Activated CD4-positive, alpha-beta T cell treated with anti-CD3 and anti-CD28 coated beads, Interleukin-2, Interleukin-4, amounts not matched to agents 100 ng/mL and 50 ng/mL, durations not matched to agents 16 hours and 8 hours (primary cell): ENCODE measurements at regions not wholly inside any gene's neighbourhood (a gene's known extent, or its start where the extent isn't known, plus 50 kb on each side); places are given as distances from the start of the nearest gene placed in this dataset.

Experiments used
- DNase-seq: peaks from one replicate; pipeline ENCODE4 v3.0.0-alpha.2; 2020; ENCODE audit warnings: low spot score

DNA sequence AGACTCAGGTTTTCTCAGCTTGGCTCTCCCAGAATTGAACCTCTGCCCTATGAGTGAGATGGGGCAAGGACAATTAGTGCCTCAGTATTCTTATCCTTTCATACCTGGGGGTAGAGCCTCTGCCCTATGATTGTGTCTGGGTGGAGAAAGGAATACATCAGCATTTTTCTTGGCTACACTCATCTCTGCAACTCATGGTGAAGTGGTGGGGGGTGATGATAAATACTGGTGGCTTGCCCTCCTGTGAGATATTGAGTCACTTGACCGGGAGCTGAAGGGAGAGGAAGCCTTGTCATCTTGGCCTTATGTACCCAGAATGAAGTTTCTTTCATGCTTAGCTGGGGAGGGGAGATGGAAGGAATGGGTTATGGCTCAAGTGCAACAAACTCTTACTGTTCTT lies 71.3 kb upstream of the ENOX2 start:
- DNase-seq: no peak

DNA sequence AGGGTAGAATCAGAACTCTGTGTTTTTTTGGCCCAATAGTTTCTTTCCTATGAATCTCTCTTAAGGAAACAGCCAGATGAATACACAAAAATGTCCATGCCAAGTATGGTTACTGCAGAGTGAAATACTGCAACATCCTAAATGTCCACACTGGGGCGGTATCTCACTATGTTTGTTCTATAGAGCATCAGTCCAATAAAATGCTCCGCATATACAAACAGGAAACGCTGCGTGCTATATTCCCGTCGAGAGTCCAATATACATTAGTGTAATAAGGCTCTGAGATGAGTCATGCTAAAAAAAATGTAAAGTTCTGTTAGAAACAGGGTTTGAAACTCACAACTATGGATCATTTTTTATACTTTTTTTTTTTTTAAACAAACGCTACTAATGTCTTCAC lies 72.9 kb upstream of the ENOX2 start:
- DNase-seq: peak; percentile 42

DNA sequence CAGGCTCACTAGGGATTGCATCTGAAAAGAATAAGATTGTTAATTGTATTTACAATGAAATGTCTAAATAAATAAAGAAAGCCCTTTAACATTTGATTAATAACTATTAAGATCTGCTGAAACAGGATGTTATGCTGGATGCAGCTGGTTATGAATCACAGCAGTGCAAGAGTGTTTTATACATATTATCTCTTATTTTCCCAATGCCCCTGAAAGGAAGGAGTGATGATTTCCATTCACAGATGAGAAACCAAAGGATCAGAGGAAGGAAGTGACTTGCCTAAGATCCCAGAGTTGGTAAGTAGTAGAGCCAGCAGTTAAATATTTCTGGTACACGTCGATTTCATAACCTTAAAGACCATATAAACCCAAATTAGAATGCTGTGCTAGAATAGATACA lies 76.3 kb upstream of the ARHGAP36 start:
- DNase-seq: no peak

DNA sequence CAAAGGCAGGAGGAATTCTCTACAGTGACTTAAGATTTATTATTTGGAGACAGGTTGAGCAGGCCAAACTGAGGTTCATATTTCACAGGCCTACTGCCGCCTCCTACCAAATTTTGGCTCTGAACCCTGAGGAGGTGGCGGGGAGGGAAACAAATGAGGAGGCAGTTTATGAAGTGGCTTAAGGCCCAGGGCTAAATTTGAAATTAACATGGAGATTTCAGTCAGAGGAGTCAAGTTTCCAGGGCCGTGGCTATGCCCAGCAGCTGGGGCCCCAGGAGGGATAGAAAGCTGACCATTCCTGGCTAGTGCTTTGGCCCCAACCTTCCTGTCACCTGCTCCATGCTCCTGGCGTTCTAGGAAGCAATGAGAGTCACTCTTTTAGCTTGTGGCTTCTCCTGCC lies 73.4 kb upstream of the ARHGAP36 start:
- DNase-seq: no peak

DNA sequence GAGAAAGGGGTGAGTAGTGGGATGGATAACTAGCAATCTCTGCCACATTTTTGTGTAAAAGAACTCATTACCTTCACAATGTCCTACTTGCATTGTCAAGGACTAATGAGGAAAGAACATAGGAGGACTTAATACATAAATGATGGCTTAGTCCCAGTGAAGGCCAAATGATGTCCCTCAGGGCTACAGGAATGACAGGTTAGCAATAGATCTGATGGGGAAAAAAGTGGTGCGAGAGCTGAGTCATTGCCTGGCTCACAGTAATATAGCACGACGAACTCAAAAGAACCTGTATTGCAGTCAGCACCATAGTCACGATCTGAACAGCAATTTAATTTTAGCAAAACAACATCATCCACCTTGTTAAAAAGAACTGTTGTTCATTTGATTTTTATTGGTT lies 70.9 kb upstream of the ARHGAP36 start:
- DNase-seq: no peak

DNA sequence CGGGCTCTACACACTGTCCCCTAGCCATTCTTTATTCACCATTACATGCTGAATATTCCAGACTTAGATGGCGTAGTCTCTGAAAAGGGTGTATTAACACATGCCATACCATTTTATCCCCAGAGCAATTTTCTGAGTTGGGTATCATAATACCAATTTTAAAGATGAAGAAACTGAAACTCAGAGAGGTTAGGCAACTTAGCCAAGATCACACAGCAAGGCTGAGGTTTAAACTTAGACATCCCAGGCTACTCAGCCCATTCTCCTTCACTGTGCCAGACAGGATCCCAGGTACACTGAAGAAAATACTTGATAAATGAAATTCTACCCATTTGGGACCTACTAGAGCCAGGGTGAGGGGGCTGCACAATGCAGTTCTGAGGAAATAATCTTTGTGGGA lies 67.4 kb upstream of the ARHGAP36 start:
- DNase-seq: no peak

DNA sequence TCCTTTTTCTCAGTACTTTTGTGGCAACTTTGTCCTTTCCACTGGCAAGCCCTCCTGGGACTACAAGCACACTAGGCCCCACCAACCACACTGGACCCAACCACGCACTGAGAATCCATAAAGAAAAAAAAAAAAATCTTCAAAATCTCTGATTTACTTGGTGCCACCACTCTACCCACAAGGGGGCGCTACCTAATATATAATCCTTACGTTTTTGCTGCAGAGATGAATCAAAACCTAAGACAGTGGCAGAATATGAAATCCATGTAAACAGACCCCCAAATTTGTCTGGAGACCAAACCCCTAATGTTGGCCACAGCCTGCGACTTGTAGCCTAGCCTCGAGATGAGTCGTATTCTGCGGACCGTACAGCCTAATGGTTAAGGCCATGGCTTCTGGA lies 63.5 kb upstream of the ARHGAP36 start:
- DNase-seq: peak; percentile 22

DNA sequence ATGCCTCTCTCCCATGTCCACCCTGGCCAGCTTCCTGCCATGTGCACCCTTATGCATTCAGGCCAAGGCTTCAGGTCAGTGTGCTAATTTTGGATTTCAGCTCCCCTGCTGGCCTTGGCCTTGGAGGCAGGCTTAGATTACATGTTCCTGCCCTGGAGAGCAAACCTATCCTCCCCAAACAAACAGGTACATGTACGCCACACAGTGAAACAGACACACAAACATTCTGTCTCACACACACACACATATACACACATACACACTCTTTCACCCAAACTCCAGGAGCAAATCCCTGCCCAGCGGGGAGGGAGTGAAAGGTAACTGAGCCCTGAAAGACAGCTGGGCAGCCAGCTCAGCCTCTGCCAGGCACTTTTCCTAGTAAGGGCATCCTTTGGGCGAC lies 62.7 kb upstream of the ARHGAP36 start:
- no peak for DNase-seq

DNA sequence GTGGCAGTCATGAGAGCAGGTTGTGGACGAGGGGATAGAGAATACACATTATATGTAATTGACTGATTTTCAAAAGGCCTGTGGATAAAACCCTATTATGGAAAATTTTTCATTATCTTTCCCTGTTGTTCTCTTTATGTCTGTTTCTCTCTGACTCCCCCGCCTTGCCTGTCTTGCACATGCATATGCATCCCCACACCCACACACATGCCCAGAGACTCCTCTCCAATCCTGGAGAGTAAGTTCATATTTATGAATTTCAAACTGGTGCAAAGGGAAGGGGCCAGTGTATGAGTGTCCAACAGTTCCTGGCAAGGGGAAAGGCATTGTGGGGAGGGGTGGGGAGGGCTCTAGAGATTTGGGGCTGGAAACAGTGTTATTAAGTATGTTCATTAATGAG lies 60.8 kb upstream of the ARHGAP36 start:
- DNase-seq: no peak

DNA sequence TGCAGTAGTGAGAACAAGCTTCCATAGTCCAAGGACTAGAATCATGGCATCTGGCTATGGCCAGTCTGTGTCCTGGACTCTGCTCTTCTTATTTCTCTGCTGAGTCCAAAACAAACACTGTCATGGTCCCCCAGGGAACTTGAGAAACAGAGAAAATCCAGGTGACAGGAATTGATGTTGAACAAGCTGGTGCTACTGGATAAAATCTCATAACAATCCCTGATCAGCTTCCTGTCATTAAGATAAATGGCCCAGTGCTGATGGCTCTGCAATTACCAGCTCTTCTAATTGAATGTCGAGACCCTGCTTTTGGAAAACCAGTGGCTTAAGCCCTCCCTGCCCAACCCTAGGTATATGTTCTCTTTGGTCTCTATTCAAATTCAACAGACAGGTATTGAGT lies 58.8 kb upstream of the ARHGAP36 start:
- no peak for DNase-seq
